ENCODE measurements at regions not wholly inside any gene's neighbourhood (a gene's known extent, or its start where the extent isn't known, plus 50 kb on each side); places are given as distances from the start of the nearest gene placed in this dataset.

GRCh38 chrX:121886557-121886956 is 839.1 kb downstream of the GLUD2 start:
- TF ChIP-seq POLR2A (IDR thresholded peaks at IDR 0.05) (no peak), CTCF (IDR thresholded peaks at IDR 0.05) (no peak), POLR2AphosphoS5 (IDR thresholded peaks at IDR 0.05) (no peak)
